OCI-M2 (cell line): ENCODE measurements at regions not wholly inside any gene's neighbourhood (a gene's known extent, or its start where the extent isn't known, plus 50 kb on each side); places are given as distances from the start of the nearest gene placed in this dataset.
A peak's percentile ranks its signal among the peaks of the same experiment; 100 is the strongest.
"Not testable (repeated sequence)": the region's sequence is repeated elsewhere in the genome, so short reads cannot be mapped to it uniquely, and the experiment has no call there.

Source experiments
- DNase-seq: peaks from one replicate; lab custom pipeline; 2025; ENCODE audit not compliant: unreplicated experiment; lab: John Stamatoyannopoulos, UW

DNA sequence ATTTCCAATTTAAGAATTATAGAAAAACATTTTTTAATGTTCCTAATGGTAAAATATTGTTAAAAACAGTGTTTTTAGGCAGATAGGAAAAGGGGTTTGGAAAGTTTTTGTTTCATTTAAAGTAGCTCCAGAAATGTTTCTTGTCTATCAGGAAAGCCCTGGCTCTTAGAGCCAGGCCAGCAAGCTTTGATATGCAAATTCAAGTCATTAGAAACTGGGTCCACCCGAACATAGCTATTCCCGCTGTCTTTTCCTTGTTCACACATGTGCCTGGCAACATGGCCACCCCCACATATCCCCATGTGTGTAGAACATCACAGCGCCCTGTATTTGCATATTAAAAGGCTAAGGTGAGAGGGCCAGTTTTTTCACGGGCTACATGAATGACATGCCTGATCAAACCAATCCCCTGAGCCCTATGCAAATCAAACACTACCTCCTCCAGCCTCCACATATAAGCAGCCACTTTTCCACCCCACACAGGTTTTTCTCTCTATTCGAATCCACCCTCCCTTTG lies 925.3 kb upstream of the CDH10 start:
- no peak for DNase-seq

DNA sequence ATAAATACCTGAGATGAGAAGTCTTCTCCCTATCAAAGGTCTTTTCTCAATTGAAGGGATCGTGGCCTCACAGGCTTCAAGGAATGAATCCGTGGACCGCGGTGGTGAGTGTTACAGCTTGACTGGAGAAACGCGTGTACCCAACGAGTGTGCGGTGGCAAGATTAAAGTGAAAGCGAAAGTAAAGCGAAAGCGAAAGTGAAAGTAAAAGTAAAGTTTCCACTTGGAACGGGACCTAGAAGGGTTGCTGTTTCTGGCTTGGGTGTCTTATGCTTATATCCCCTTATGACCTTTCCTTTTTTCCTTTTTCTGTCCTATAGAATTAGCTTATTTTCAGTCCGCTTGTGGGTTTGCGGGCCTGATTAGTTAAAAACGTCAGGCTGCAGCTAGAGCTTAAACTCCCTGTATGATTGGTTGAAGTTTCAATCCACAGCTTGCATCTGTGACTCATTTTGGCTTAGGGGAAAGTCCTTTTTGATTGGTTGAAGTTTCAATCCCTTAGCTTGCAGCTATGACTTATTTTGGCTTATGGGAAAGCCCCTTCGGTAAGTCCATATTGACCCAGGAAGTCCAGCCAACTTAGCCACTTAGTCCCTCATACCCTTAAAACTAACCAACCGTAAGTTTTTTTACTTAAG lies 924.3 kb upstream of the CDH10 start:
- DNase-seq: no peak

DNA sequence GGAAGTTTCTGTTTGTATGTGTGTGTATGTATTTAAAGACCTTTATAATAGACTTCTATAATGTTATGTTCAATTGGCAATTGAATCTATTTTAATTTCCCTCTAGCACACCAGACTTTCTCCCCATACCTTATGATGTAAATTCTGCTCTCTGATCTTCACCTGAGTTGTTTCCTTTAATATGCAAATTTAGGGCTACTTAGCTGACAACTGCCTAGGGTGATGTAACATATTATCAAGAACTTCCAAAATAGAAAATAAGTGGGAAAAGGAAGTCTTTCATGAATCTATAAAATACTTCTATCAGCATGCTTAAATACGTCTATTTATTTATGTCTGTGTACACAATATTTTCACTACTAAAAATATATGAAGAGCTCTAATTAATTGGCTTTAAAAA lies 923.5 kb upstream of the CDH10 start:
- no peak for DNase-seq

DNA sequence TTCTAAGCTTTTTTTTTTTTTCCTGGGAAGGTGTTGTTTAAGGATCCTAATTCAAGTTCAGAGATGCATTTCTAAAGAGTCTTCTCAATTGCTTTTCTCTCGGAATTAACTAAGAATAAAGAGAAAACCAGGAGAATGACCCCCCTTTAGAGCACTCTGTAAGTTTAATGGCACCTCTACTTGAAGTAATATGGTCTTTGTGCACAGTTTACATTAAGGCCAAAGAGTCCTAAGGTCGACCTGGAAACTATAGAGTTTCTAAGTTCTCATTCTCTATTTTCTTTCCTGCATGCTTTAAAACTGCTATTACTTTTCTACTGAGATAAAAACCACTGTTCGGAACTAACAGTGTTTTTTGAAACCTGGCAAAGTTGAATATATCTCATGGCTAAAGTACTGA lies 923.1 kb upstream of the CDH10 start:
- no peak for DNase-seq

DNA sequence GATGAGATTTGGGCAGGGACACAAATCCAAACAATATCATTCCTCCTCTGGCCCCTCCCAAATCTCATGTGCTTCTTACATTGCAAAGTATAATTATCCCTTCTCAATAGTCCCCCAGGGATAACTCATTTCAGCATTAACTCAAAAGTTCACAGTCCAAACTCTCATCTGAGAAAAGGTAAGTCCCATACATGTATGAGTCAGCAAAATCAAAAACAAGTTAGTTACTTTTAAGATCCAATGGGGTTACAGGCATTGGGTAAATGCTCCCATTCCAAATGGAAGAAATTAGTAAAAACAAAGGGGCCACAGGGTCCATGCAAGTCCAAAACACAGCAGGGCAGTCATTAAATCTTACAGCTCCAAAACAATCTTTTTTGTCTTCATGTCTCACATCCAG lies 917.9 kb upstream of the CDH10 start:
- no peak for DNase-seq

DNA sequence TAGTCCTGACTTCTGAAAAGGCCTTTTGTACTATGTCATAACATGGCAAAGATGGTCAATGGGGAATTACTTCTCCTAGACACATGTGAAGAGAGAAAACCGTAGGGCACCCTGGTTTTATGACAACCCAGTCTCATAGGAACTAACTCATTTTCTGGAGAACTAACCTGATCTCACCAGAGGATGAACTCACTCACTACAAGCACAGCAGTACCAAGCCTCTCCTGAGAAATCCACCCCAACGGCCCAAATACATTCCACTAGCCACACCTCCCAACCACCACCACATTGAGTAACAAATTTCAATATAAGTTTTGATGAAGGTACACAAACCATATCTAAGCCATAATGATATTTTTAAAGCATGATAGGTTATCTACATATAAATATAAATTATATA lies 909.3 kb upstream of the CDH10 start:
- no peak for DNase-seq

DNA sequence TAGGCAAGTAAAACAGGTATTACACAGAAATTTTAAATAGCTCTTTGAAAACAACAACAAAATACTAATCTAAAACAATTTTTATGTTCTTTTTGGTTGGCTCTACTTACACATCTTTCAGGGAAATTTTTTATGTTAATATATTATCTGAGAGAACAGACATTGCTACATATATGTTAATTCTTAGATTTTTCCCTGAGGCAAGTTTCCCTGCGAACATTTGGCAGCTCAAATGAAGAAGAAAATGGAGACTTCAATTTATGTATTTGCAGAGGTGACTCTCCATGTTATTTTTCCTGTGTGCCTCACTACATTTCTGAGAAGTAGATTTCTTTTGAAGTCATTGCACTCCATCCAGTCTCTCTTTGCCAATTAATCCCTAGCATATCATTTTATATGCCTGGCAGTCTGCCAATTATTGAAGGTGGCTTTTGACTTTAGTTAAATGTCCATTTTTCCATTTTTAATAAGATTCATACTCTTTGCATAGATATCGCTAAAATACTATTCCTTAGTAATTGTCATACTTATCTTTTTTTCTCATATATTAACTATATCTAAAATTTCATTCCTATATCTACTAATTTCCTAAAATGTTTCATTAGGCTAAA lies 908.2 kb upstream of the CDH10 start:
- no peak for DNase-seq

DNA sequence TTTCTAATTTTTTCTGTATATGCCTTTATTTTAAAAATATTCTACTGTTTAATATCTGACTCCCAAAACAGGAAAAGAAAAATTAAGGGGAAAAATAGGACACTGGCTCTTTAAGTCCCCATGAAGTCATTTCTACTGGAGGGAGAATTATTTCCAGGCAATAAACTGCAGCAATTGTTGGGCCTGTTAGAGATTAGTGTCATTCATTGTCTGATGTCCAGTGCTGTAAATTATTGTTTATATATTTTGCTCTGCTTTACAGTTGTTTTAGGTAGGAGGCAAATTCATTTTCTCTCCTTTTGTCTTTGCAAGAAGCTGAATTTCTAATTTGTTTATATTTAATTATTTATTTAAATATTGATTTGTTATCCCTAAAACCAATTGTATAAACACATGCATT lies 906.0 kb upstream of the CDH10 start:
- DNase-seq: no peak

DNA sequence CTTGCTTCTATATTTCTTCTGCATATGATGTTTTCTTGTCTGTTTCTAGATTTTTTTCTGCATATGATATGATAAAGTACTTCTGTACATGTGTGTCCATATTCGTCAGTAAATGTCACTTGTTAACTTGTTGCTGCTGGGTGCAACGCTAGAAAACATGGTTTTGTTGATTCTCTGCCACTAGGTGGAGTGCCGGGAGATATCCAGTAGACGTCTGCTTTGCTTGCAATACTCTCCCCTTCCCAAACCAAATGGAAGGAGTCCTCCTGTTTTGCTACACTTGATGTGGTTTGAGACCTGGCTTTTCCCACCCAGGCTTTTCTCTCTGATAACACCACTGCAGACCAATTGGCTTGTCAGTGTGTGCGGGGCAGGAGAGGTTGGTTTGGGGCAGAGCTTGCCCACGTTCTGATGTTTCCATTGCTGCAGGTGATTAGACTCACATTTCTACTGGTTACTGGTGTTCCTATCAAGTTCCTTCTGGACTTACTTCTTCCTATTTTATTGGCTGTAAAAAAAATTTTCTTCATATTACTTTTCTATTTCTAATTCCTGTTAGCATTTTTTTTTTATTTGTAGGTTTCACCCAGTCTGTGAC lies 900.0 kb upstream of the CDH10 start:
- DNase-seq: peak; percentile 27

DNA sequence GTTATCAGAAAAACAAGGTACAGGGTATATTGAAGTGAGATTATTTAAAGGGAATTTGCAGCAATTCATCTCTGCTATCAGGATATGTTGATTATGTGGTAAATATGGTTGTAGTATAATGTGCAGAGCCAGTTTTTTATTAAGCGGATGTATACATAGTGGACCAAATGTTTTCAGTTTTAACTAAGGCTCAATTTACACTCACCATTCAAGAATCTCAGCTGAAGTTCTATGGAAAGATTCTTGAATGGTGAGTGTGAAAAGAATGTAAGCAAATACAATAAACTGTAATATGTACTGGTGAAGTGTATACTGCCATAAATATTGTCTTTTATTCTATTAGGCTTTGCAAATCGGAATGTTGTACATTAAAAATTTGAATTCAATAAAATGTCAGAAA lies 895.9 kb upstream of the CDH10 start:
- no peak for DNase-seq

DNA sequence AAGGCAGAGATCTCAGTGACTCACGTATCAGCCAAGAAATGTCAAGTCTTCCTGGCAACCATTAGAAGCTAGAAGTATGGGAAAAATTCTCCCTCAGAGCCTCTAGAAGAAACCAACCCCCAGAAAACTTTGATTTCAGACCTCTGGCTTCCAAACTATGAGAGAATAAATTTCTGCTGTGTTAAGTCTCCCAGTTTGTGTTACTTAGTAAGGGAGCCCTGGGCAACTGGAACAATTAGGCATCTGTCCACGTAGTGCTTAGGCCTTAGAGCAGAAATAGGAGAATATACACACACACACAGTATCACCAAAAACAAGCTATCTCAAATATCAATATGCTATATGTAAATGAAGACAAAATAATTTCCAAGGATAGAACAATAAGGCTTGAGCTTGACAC lies 894.8 kb upstream of the CDH10 start:
- DNase-seq: no peak

DNA sequence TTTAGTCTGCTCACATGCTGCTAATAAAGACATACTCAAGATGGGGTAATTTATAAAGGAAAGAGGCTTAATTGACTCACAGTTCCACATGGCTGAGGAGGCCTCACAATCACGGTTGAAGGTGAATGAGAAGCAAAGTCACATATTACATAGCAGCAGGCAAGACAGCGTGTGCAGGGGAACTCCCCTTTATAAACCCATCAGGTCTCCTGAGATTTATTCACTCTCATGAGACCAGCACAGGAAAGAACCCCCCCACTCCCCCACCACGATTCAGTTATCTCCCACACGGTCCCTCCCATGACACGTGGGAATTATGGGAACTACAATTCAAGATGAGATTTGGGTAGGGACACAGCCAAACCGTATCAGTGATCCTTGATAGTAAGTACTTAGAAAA lies 891.7 kb upstream of the CDH10 start:
- DNase-seq: not testable (repeated sequence)

DNA sequence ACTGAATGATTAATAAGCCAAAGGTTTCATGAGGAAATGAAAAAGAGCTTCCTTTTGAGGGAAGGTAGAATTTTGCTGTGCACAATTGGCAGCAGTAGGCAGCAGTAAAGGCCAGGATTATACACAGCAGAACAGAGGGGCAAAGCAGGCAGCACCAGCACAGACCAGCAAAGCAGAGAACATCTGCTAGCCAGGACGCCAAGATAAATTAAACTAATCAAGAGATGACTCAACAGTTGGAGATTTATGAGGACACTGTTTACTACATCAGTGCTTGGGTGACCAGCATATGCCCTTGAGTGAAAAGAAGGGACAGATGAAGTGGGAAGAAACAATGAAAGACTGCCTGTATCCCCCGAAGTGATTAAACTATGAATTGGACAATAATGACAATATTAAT lies 871.4 kb upstream of the CDH10 start:
- no peak for DNase-seq

DNA sequence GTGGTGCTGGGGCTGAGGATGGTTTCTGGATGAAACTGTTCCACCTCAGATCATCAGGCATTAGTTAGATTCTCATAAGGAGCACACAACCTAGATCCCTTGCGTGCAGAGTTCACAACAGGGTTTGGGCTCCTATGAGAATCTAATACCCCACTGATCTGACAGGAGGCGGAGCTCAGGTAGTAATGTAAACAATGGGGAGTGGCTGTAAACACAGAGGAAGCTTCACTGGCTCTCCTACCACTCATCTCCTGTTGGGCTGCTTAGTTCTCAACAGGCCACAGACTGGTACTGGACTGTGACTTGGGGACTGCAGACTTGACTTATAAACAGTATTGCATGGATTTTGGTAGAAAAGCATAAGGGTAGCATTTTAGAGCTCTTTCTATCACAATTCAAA lies 870.7 kb upstream of the CDH10 start:
- no peak for DNase-seq

DNA sequence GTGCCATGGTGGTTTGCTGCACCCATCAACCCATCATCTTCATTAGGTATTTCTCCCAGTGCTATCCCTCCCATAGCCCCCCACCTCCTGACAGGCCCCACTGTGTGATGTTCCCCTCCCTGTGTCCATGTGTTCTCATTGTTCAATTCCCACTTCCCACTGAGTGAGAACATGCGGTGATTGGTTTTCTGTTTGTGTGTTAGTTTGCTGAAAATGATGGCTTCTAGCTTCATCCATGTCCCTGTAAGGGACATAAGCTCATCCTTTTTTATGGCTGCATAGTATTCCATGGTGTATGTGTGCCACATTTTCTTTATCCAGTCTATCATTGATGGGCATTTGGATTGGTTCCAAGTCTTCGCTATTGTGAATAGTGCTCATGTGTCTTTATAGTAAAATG lies 865.9 kb upstream of the CDH10 start:
- DNase-seq: not testable (repeated sequence)

DNA sequence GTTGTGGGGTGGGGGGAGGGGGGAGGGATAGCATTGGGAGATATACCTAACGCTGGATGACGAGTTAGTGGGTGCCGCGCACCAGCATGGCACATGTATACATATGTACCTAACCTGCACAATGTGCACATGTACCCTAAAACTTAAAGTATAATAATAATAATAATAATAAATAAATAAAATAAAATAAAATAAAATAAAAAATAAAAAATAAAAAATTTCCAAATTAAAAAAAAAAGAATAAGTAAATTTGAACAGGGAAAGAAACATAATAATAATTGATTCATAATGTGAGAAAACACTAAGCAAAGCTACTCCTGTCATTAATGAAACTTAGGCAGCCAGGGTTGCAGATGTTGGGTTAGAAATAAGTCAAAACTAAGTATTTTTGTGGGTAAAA lies 863.2 kb upstream of the CDH10 start:
- not testable (repeated sequence) for DNase-seq

DNA sequence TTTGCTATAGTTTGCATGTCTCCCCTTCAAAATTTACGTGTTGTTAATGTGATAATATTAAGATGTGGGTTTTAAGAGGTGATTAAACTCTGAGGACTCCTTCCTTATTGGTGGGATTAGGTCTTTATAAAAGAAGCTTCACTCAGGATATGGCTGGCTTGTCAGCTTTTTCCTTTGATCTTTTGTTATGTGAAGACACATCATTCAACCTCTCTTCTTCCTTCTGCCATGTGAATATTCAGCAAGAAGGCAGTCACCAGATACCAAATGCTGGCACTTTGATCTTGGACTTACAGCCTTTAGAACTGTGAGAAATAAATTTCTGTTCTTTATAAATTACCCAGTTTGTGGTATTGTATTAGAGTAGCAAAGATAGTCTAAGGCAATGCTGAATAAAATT lies 855.9 kb upstream of the CDH10 start:
- no peak for DNase-seq

DNA sequence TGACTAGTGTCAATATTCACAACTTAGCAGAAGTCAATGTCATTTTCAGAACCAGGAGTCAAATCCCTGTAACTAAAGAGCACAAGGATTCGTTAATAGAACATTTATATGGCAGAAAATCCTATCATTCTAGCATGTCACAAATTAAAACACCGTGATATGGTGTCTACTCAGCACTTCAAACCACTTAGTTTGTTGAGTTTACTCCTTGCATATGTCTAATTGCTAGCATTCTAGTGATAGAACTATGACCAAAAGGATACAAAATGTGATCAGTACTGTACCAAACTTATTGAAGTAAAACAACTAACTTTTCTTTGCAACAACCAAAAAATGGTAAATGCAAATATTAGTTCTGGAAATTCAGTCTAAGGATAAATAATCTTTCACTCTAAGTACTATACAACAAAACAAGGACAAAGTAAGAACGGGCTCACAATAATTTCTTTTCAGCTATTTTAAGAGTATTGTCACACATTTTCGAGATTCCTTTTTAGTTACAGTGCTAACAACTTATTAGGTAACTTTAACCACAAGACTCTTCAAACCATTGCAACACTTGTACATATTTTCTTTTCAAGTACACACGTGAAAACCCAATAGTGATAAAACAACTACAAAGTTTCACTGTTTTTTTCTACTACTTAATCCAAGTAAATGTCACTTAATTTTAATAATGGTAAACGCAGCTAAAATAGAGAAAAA lies 845.2 kb upstream of the CDH10 start:
- DNase-seq: no peak

DNA sequence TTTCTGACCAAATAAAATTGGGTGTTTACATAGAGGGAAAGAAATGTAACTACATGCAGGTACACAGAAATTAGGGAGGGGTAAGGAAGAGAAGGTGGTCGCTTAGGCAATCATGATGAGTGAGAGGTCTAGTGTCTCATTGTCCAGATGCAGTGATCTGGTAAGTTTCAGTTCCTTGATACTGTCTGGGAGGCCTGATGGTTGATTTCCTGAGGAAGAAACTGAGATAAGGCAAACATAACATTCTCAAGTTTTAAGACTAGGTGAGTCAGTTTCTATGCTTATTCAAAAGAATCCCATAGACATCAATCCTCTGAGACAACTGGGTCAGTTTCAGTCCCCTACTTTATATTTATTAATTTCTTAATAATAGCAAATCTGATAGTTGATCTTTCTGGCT lies 843.3 kb upstream of the CDH10 start:
- no peak for DNase-seq

DNA sequence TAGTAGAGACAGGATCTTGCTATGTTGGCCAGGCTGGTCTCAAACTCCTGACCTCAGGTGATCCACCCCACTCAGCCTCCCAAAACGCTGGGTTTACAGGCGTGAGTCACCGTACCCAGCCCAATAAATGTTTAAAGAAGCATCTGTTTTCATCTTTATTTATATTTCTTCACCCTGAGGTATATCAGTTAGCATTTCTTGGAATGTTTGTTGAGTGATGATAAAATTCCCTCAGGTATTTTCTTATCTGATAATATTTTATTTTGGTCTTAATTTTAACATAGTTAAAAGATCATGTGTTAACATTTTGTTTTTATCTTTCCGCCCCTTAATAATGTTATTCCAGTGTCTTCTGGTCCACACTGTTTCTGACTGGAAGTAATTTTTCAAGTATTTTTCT lies 839.6 kb upstream of the CDH10 start:
- no peak for DNase-seq

DNA sequence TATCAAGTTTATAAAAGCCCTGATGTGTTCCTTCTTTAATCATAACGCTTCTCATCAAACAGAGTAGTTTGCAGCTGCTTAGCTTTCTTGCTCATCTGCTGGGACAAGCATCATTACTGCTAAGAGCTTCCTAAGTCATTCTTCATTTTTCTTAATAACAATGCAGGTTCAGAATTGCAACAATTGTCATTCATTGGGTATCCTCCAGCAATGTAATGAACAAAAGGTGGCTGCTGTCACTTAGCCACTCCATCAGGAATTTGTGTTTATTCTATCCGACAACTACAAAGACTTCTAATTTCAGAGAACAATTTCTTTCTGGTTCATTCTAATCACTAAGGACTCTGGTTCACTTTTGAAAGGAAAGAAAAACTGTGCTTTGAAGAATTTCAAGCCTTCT lies 836.7 kb upstream of the CDH10 start:
- no peak for DNase-seq

DNA sequence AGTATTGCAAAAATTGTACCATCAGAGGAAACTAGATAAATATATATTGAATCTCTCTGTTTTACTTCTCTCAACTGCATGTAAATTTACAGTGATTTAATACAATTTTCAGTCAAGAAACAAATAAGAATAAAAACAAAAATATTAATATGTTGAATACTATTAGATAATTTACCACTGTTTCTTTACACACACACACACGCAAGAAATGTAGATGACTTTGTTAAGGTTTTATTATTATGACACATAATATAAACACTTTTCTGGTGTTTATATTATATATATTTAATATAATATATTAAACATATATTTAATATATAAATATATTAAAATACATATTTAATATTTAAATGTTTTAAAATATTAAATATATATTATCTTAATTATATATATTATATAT lies 814.3 kb upstream of the CDH10 start:
- DNase-seq: no peak
